ENCODE measurements at regions not wholly inside any gene's neighbourhood (a gene's known extent, or its start where the extent isn't known, plus 50 kb on each side); places are given as distances from the start of the nearest gene placed in this dataset.
A peak's percentile ranks its signal among the peaks of the same experiment; 100 is the strongest.
"Not testable (repeated sequence)": the region's sequence is repeated elsewhere in the genome, so short reads cannot be mapped to it uniquely, and the experiment has no call there.

- Histone ChIP-seq H3K4me3 (ENCODE audit: low read depth, low read length) (no peak overlapping the region), H3K36me3 (ENCODE audit: control insufficient read depth, insufficient read depth, low read length) (no peaks in the 10 kb centered on the region), H3K27me3 (ENCODE audit: control insufficient read depth, insufficient read depth, low read length) (no peaks in the 10 kb centered on the region)
- DNase-seq (ENCODE audit: low read depth) (no peak), FAIRE-seq (no peak)
- no peak for TF ChIP-seq CTCF (IDR thresholded peaks at IDR 0.05; ENCODE audit: insufficient read depth, low read length, severe bottlenecking)
These were observed 617.5 kb upstream of the GRIN3A start for GRCh38 chr9:102355982-102356381.

- Histone ChIP-seq H3K4me3 (ENCODE audit: low read depth, low read length) (no peak overlapping the region), H3K36me3 (ENCODE audit: control insufficient read depth, insufficient read depth, low read length) (no peaks in the 10 kb centered on the region), H3K27me3 (ENCODE audit: control insufficient read depth, insufficient read depth, low read length) (no peaks in the 10 kb centered on the region)
- no peak for TF ChIP-seq CTCF (IDR thresholded peaks at IDR 0.05; ENCODE audit: insufficient read depth, low read length, severe bottlenecking)
- FAIRE-seq (no peak), DNase-seq (ENCODE audit: low read depth) (peak; percentile 61)
These were observed 615.6 kb upstream of the GRIN3A start for GRCh38 chr9:102354041-102354440.

GRCh38 chr9:102337471-102337870 lies 599.0 kb upstream of the GRIN3A start:
- H3K4me3 ChIP-seq (ENCODE audit: low read depth, low read length); FAIRE-seq; H3K36me3 ChIP-seq (ENCODE audit: control insufficient read depth, insufficient read depth, low read length); DNase-seq (ENCODE audit: low read depth); H3K27me3 ChIP-seq (ENCODE audit: control insufficient read depth, insufficient read depth, low read length): not testable (repeated sequence)

- H3K4me3 ChIP-seq (ENCODE audit: low read depth, low read length), result no peak overlapping the region
- FAIRE-seq, result no peak
- H3K36me3 ChIP-seq (ENCODE audit: control insufficient read depth, insufficient read depth, low read length), result no peaks in the 10 kb centered on the region
- TF ChIP-seq CTCF (IDR thresholded peaks at IDR 0.05; ENCODE audit: insufficient read depth, low read length, severe bottlenecking), result no peak
- H3K27me3 ChIP-seq (ENCODE audit: control insufficient read depth, insufficient read depth, low read length), result no peaks in the 10 kb centered on the region
- DNase-seq (ENCODE audit: low read depth), result no peak
These were observed 570.9 kb upstream of the GRIN3A start for GRCh38 chr9:102309379-102309778.

- Histone ChIP-seq H3K27me3 (ENCODE audit: control insufficient read depth, insufficient read depth, low read length) (no peaks in the 10 kb centered on the region), H3K36me3 (ENCODE audit: control insufficient read depth, insufficient read depth, low read length) (no peaks in the 10 kb centered on the region), H3K4me3 (ENCODE audit: low read depth, low read length) (no peak overlapping the region)
- FAIRE-seq (no peak), DNase-seq (ENCODE audit: low read depth) (no peak)
- TF ChIP-seq CTCF (IDR thresholded peaks at IDR 0.05; ENCODE audit: insufficient read depth, low read length, severe bottlenecking), result no peak
These were observed 556.7 kb upstream of the GRIN3A start for GRCh38 chr9:102295188-102295587.

GRCh38 chr9:102273952-102274351 lies 535.5 kb upstream of the GRIN3A start:
- H3K36me3 ChIP-seq (ENCODE audit: control insufficient read depth, insufficient read depth, low read length), result no peaks in the 10 kb centered on the region
- no peak overlapping the region for H3K4me3 ChIP-seq (ENCODE audit: low read depth, low read length)
- no peaks in the 10 kb centered on the region for H3K27me3 ChIP-seq (ENCODE audit: control insufficient read depth, insufficient read depth, low read length)
- no peak for FAIRE-seq
- DNase-seq (ENCODE audit: low read depth), result peak; percentile 29
- TF ChIP-seq CTCF (IDR thresholded peaks at IDR 0.05; ENCODE audit: insufficient read depth, low read length, severe bottlenecking), result no peak
